ENCODE measurements at regions not wholly inside any gene's neighbourhood (a gene's known extent, or its start where the extent isn't known, plus 50 kb on each side); places are given as distances from the start of the nearest gene placed in this dataset.

DNA sequence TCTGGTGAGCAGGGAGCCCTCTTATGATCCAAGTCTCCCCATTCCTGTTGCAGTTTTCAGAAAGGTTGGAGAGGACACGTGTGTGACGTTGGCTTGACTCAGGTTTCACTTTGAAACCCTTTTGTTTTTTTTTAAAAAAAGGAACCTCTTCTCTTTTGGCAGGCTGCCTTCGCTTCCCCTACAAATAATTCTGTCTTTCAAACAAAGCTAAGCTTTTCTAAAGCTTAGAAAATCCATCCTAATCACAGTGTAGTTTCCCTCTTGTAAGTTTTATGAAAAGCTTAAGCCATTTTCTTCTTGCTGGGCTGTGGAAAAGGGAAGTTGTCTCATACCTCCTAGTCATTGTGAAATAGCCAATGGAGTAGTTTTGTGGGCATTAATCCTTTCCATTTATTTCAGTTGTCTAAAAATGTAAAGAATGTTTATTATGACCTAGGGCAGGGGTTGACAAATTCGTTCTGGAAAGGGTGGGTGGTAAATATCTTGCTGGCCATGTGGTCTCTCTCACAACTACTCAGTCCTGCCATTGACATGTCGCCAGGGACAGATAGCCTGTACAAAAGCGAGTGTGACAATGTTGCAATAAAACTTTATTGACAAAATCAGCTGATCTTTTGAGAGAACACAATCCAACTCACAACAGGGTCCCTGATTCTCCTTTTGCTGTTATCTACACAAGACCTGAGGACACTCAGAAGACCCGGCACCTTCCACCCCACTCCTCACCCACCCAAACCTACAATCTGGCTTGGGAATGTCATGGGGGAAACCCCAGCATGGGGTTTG, 878.8 kb downstream of the RNF144A start:
- Histone ChIP-seq H2BK12ac (ENCODE audit: low read length in 2 of 2) (no peak overlapping the region), H2BK5ac (ENCODE audit: low read depth, low read length, poor library complexity, severe bottlenecking) (no peak overlapping the region), H2BK15ac (ENCODE audit: low read depth, poor library complexity, severe bottlenecking) (no peak overlapping the region), H3K4me3 (ENCODE audit: insufficient read depth in 1 of 2, low read depth in 1 of 2, low read length in 2 of 2) (peak overlapping the region in 1 of 2 experiments; percentile 30), H4K8ac (ENCODE audit: low read length) (no peak overlapping the region), H3K27me3 (ENCODE audit: control insufficient read depth in 1 of 2, insufficient read depth in 1 of 2, low read length in 2 of 2) (no peaks in the 10 kb centered on the region), H3K9ac (ENCODE audit: low read length) (peak overlapping the region; percentile 53), H3K9me3 (ENCODE audit: control insufficient read depth, low read length) (peaks cover 3% of the 10 kb centered on the region), H3K27ac (ENCODE audit: low read length, poor library complexity, severe bottlenecking) (no peak overlapping the region), H3K4me1 (ENCODE audit: control insufficient read depth, insufficient read depth, low read depth, low read length) (peaks cover 8% of the 10 kb centered on the region), H3K14ac (ENCODE audit: low read length in 2 of 2) (no peak overlapping the region), H3K36me3 (ENCODE audit: control insufficient read depth in 1 of 2, insufficient read depth in 2 of 2, low read depth in 1 of 2, low read length in 2 of 2) (no peaks in the 10 kb centered on the region), H3K23ac (ENCODE audit: low read length in 2 of 2) (no peak overlapping the region), H2BK120ac (ENCODE audit: low read depth, low read length) (no peak overlapping the region), H3K4ac (ENCODE audit: low read depth in 1 of 2, low read length in 2 of 2) (no peak overlapping the region), H3K4me2 (ENCODE audit: low read length, poor library complexity, severe bottlenecking) (no peak overlapping the region), H3K18ac (ENCODE audit: low read depth in 1 of 2, low read length in 2 of 2) (no peak overlapping the region), H4K91ac (ENCODE audit: low read length) (no peak overlapping the region), H3K79me1 (replicated peaks; ENCODE audit: low read length, poor library complexity, severe bottlenecking) (no peaks in the 10 kb centered on the region), H2AFZ (ENCODE audit: low read depth, low read length) (no peak overlapping the region), H2AK5ac (ENCODE audit: low read length, severe bottlenecking) (no peak overlapping the region)
- WGBS: 71% methylated on average over 6 of the region's 7 CpGs
- peak; percentile 20 for DNase-seq

DNA sequence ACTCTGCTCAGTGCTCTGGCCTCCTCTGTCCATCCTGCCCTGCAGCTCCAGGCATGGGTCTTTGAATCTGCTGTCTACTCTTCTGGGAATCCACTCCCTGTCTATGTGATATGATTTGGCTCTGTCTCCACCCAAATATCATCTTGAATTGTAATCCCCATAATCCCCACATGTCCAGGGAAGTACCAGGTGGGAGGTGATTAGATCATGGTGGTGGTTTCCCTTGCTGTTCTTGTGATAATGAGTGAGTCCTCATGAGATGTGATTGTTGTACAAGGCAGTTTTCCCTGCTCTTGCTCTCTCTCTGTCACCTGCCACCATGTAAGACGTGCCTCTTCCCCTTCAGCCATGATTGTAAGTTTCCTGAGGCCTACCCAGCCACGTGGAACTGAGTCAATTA, 881.8 kb upstream of the ID2 start:
- Histone ChIP-seq H3K14ac (ENCODE audit: low read length in 2 of 2) (no peak overlapping the region), H3K4me3 (ENCODE audit: insufficient read depth in 1 of 2, low read depth in 1 of 2, low read length in 2 of 2) (no peak overlapping the region), H2BK120ac (ENCODE audit: low read depth, low read length) (no peak overlapping the region), H3K4ac (ENCODE audit: low read depth in 1 of 2, low read length in 2 of 2) (no peak overlapping the region), H3K9ac (ENCODE audit: low read length) (no peak overlapping the region), H4K8ac (ENCODE audit: low read length) (no peak overlapping the region), H4K91ac (ENCODE audit: low read length) (no peak overlapping the region), H3K4me1 (ENCODE audit: control insufficient read depth, insufficient read depth, low read depth, low read length) (peaks cover 2% of the 10 kb centered on the region), H3K4me2 (ENCODE audit: low read length, poor library complexity, severe bottlenecking) (no peak overlapping the region), H3K18ac (ENCODE audit: low read depth in 1 of 2, low read length in 2 of 2) (no peak overlapping the region), H2AFZ (ENCODE audit: low read depth, low read length) (no peak overlapping the region), H3K9me3 (ENCODE audit: control insufficient read depth, low read length) (peaks cover 12% of the 10 kb centered on the region), H2BK5ac (ENCODE audit: low read depth, low read length, poor library complexity, severe bottlenecking) (no peak overlapping the region), H3K79me1 (replicated peaks; ENCODE audit: low read length, poor library complexity, severe bottlenecking) (no peaks in the 10 kb centered on the region), H3K23ac (ENCODE audit: low read length in 2 of 2) (no peak overlapping the region), H2BK12ac (ENCODE audit: low read length in 2 of 2) (no peak overlapping the region), H3K27me3 (ENCODE audit: control insufficient read depth in 1 of 2, insufficient read depth in 1 of 2, low read length in 2 of 2) (no peaks in the 10 kb centered on the region), H3K27ac (ENCODE audit: low read length, poor library complexity, severe bottlenecking) (no peak overlapping the region), H3K36me3 (ENCODE audit: control insufficient read depth in 1 of 2, insufficient read depth in 2 of 2, low read depth in 1 of 2, low read length in 2 of 2) (no peaks in the 10 kb centered on the region), H2AK5ac (ENCODE audit: low read length, severe bottlenecking) (no peak overlapping the region), H2BK15ac (ENCODE audit: low read depth, poor library complexity, severe bottlenecking) (no peak overlapping the region)
- WGBS: no CpG with 5 or more reads among the region's 2 CpGs
- no peak for DNase-seq

DNA sequence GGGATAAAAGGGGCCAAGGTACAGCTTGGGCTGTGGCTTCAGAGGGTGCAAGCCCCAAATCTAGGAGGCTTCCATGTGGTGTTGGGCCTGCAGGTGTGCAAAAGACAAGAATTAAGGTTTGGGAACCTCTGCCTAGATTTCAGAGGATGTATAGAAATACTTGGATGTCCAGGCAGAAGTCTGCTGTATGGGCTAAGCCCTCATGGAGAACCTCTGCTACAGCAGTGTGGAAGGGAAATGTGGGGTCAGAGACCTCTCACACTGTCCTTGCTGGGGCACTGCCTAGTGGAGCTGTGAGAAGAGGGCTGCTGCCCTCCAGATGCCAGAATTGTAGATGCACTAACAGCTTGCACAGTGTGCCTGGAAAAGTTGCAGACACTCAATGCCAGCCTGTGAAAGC, 880.6 kb upstream of the ID2 start:
- Histone ChIP-seq H2BK120ac (ENCODE audit: low read depth, low read length) (no peak overlapping the region), H3K4me1 (ENCODE audit: control insufficient read depth, insufficient read depth, low read depth, low read length) (peaks cover 2% of the 10 kb centered on the region), H4K91ac (ENCODE audit: low read length) (no peak overlapping the region), H3K27ac (ENCODE audit: low read length, poor library complexity, severe bottlenecking) (no peak overlapping the region), H3K14ac (ENCODE audit: low read length in 2 of 2) (no peak overlapping the region), H2AK5ac (ENCODE audit: low read length, severe bottlenecking) (no peak overlapping the region), H3K9me3 (ENCODE audit: control insufficient read depth, low read length) (peaks cover 12% of the 10 kb centered on the region), H3K23ac (ENCODE audit: low read length in 2 of 2) (no peak overlapping the region), H3K27me3 (ENCODE audit: control insufficient read depth in 1 of 2, insufficient read depth in 1 of 2, low read length in 2 of 2) (no peaks in the 10 kb centered on the region), H3K36me3 (ENCODE audit: control insufficient read depth in 1 of 2, insufficient read depth in 2 of 2, low read depth in 1 of 2, low read length in 2 of 2) (no peaks in the 10 kb centered on the region), H3K18ac (ENCODE audit: low read depth in 1 of 2, low read length in 2 of 2) (no peak overlapping the region), H2AFZ (ENCODE audit: low read depth, low read length) (no peak overlapping the region), H3K4me3 (ENCODE audit: insufficient read depth in 1 of 2, low read depth in 1 of 2, low read length in 2 of 2) (no peak overlapping the region), H3K9ac (ENCODE audit: low read length) (no peak overlapping the region), H3K4ac (ENCODE audit: low read depth in 1 of 2, low read length in 2 of 2) (no peak overlapping the region), H4K8ac (ENCODE audit: low read length) (no peak overlapping the region), H3K4me2 (ENCODE audit: low read length, poor library complexity, severe bottlenecking) (no peak overlapping the region), H3K79me1 (replicated peaks; ENCODE audit: low read length, poor library complexity, severe bottlenecking) (no peaks in the 10 kb centered on the region), H2BK12ac (ENCODE audit: low read length in 2 of 2) (no peak overlapping the region), H2BK5ac (ENCODE audit: low read depth, low read length, poor library complexity, severe bottlenecking) (no peak overlapping the region), H2BK15ac (ENCODE audit: low read depth, poor library complexity, severe bottlenecking) (no peak overlapping the region)
- DNase-seq: no peak

DNA sequence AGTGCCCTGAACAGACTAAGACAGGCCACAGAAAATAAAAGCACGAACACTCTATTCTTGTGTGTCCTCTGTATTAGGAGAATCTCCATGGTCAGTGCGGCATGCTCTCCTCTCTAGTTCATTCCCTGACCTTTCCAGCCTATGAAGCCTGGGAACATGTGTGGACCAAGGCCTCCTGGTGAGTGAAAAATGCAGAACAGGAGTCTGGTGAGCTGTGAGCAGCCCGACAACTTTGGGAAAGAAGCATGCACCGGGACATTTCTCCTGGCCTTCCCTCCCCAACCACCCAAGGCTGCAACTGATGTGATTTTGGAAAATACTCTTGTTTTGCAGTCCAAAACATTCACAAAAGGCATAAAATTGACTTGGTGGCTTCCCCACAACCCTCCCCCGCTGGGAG, 878.3 kb upstream of the ID2 start:
- WGBS: 91% methylated on average over 3 of the region's 5 CpGs

More for the DNA sequence above, 878.3 kb upstream of the ID2 start:
- H3K4me2 ChIP-seq (ENCODE audit: low read length, poor library complexity, severe bottlenecking): no peak overlapping the region
- no peak overlapping the region for H2BK120ac ChIP-seq (ENCODE audit: low read depth, low read length)
- no peak overlapping the region for H3K4ac ChIP-seq (ENCODE audit: low read depth in 1 of 2, low read length in 2 of 2)
- H3K18ac ChIP-seq (ENCODE audit: low read depth in 1 of 2, low read length in 2 of 2): no peak overlapping the region
- DNase-seq: no peak
- no peaks in the 10 kb centered on the region for H3K79me1 ChIP-seq (replicated peaks; ENCODE audit: low read length, poor library complexity, severe bottlenecking)
- peaks cover 2% of the 10 kb centered on the region for H3K4me1 ChIP-seq (ENCODE audit: control insufficient read depth, insufficient read depth, low read depth, low read length)
- H2AK5ac ChIP-seq (ENCODE audit: low read length, severe bottlenecking): no peak overlapping the region
- H3K4me3 ChIP-seq (ENCODE audit: insufficient read depth in 1 of 2, low read depth in 1 of 2, low read length in 2 of 2): no peak overlapping the region
- H3K9ac ChIP-seq (ENCODE audit: low read length): no peak overlapping the region
- no peaks in the 10 kb centered on the region for H3K27me3 ChIP-seq (ENCODE audit: control insufficient read depth in 1 of 2, insufficient read depth in 1 of 2, low read length in 2 of 2)
- H2BK12ac ChIP-seq (ENCODE audit: low read length in 2 of 2): no peak overlapping the region
- H3K9me3 ChIP-seq (ENCODE audit: control insufficient read depth, low read length): peaks cover 12% of the 10 kb centered on the region
- no peaks in the 10 kb centered on the region for H3K36me3 ChIP-seq (ENCODE audit: control insufficient read depth in 1 of 2, insufficient read depth in 2 of 2, low read depth in 1 of 2, low read length in 2 of 2)
- H2BK5ac ChIP-seq (ENCODE audit: low read depth, low read length, poor library complexity, severe bottlenecking): no peak overlapping the region
- H2BK15ac ChIP-seq (ENCODE audit: low read depth, poor library complexity, severe bottlenecking): no peak overlapping the region
- no peak overlapping the region for H4K91ac ChIP-seq (ENCODE audit: low read length)
- H3K14ac ChIP-seq (ENCODE audit: low read length in 2 of 2): no peak overlapping the region
- no peak overlapping the region for H3K23ac ChIP-seq (ENCODE audit: low read length in 2 of 2)
- no peak overlapping the region for H4K8ac ChIP-seq (ENCODE audit: low read length)
- H3K27ac ChIP-seq (ENCODE audit: low read length, poor library complexity, severe bottlenecking): no peak overlapping the region
- H2AFZ ChIP-seq (ENCODE audit: low read depth, low read length): no peak overlapping the region

Measured in mesenchymal stem cell (in vitro differentiated cells and primary cell).